Panc1 (cell line): ENCODE measurements at regions not wholly inside any gene's neighbourhood (a gene's known extent, or its start where the extent isn't known, plus 50 kb on each side); places are given as distances from the start of the nearest gene placed in this dataset.
"Not testable (repeated sequence)": the region's sequence is repeated elsewhere in the genome, so short reads cannot be mapped to it uniquely, and the experiment has no call there.

Source experiments
- ATAC-seq: fragments of 200-7000 bp; cut with Tn5 transposase; 2 replicates; pipeline ENCODE4 v1.9.1; 2020; ENCODE audit warnings: mild to moderate bottlenecking, moderate library complexity
- BruUV-seq: library from RNA; stranded (reverse); fragments of 400-500 nt; replicated peaks from 2 replicates; lab custom pipeline; 2021; lab: Mats Ljungman, UMichigan
- CTCF ChIA-PET: fragments of 300-600 bp; sonication (Branson Sonifier 250); formaldehyde crosslinking; loops from one replicate; lab custom pipeline; 2022; ENCODE audit warnings: antibody characterized with exemption; lab: Charles Lee
- POLR2A ChIA-PET: fragments of 300-600 bp; sonication (Branson Sonifier 250); formaldehyde crosslinking; loops from one replicate; lab custom pipeline; 2022; ENCODE audit warnings: antibody characterized with exemption; lab: Charles Lee
- DNase-seq: peaks from one replicate; pipeline ENCODE4 v3.0.0-alpha.2; 2010; ENCODE audit warnings: low read depth, low spot score
- H3K27ac ChIP-seq: 2 replicates; pipeline ENCODE4 v1.5.1; 2011; ENCODE audit warnings: mild to moderate bottlenecking, low read length, inconsistent platforms
- H3K27me3 ChIP-seq: fragments of 200-500 bp; sonication (Bioruptor generic); 2 replicates; pipeline ENCODE4 v1.6.0; 2014; ENCODE audit warnings: low read length, inconsistent platforms; ENCODE audit not compliant: control insufficient read depth, insufficient read depth
- H3K36me3 ChIP-seq: fragments of 200-500 bp; sonication (Bioruptor generic); 2 replicates; pipeline ENCODE4 v1.5.1; 2014; ENCODE audit warnings: inconsistent platforms, mild to moderate bottlenecking, low read length, moderate library complexity; ENCODE audit not compliant: control insufficient read depth, insufficient read depth
- H3K4me1 ChIP-seq: 2 replicates; pipeline ENCODE4 v1.5.1; 2011; ENCODE audit warnings: inconsistent platforms, mild to moderate bottlenecking, low read length, moderate library complexity; ENCODE audit not compliant: control insufficient read depth, insufficient read depth
- H3K4me3 ChIP-seq, 2 experiments: 2 replicates each; pipeline ENCODE4 v1.5.1; 2011 to 2012; ENCODE audit warnings: low read depth in 2 of 2, low read length in 2 of 2, mild to moderate bottlenecking in 2 of 2, inconsistent platforms in 1 of 2, moderate library complexity in 1 of 2
- H3K9me3 ChIP-seq: fragments of 200-500 bp; sonication (Bioruptor generic); 2 replicates; pipeline ENCODE4 v1.5.1; 2014; ENCODE audit warnings: low read depth, mild to moderate bottlenecking, inconsistent platforms, low read length, moderate library complexity; ENCODE audit not compliant: control insufficient read depth, insufficient read depth
- CTCF ChIP-seq: fragments of 450-650 bp; IDR thresholded peaks from 2 replicates; pipeline ENCODE4 v1.5.1; 2017; ENCODE audit warnings: mild to moderate bottlenecking
- POLR2AphosphoS5 ChIP-seq: IDR thresholded peaks from 2 replicates; pipeline ENCODE4 v1.6.1; 2012; ENCODE audit warnings: mild to moderate bottlenecking, low read depth, low read length, moderate library complexity
- REST ChIP-seq, 2 experiments: IDR thresholded peaks; 2 replicates each; pipeline ENCODE4 v1.6.1; 2011 to 2012; ENCODE audit warnings: low read depth in 2 of 2, control low read depth in 1 of 2, low read length in 1 of 2, mild to moderate bottlenecking in 1 of 2, moderate library complexity in 1 of 2; ENCODE audit not compliant: insufficient read depth in 1 of 2
- SIN3A ChIP-seq: IDR thresholded peaks from 2 replicates; pipeline ENCODE4 v1.6.1; 2012; ENCODE audit warnings: low read depth, mild to moderate bottlenecking, low read length, moderate library complexity, borderline replicate concordance; ENCODE audit not compliant: insufficient read depth
- TCF7L2 ChIP-seq: IDR thresholded peaks from 2 replicates; pipeline ENCODE4 v1.6.1; 2011; ENCODE audit warnings: mild to moderate bottlenecking, low read depth, low read length, inconsistent platforms
- in situ Hi-C: cut with HindIII; loops from 2 replicates; pipeline ENCODE4 v1.10.0; 2016; ENCODE audit warnings: low sequenced_read_pairs, low pct_unique_long_range_greater_than_20kb
- intact Hi-C: fragments of 100-400 bp; cut with micrococcal nuclease; formaldehyde crosslinking; loops from one replicate; pipeline ENCODE4 v1.10.0; 2022; ENCODE audit not compliant: unreplicated experiment

GRCh38 chr4:155442267-155443105 lies 65.7 kb upstream of the MAP9 start:
- peak; percentile 35 for DNase-seq
- no peaks in the 10 kb centered on the region for H3K27me3 ChIP-seq
- no peak overlapping the region for H3K27ac ChIP-seq
- no peak overlapping the region for H3K4me3 ChIP-seq
- no peaks in the 10 kb centered on the region for H3K36me3 ChIP-seq
- ChIA-PET CTCF (no interaction called here), POLR2A (no interaction called here)
- TF ChIP-seq CTCF (peak; percentile 87), TCF7L2 (no peak)
- H3K4me1 ChIP-seq: no peaks in the 10 kb centered on the region
- H3K9me3 ChIP-seq: no peaks in the 10 kb centered on the region
- no TSS peak for BruUV-seq
- peak; percentile 78; the same call in 1 of the 2 replicates for ATAC-seq
- intact Hi-C loops: loop anchor here (2.0 kb wide), 1 partner anchor 344 kb away; no protein-coding TSS in a partner anchor
- in situ Hi-C loops: no loop called here

- Histone ChIP-seq H3K9me3 (no peaks in the 10 kb centered on the region), H3K4me3 (no peak overlapping the region), H3K27ac (no peak overlapping the region), H3K27me3 (no peaks in the 10 kb centered on the region), H3K36me3 (no peaks in the 10 kb centered on the region), H3K4me1 (no peaks in the 10 kb centered on the region)
- no peak for ATAC-seq
- BruUV-seq: no TSS peak
- no peak for DNase-seq
- in situ Hi-C loops (no loop called here), intact Hi-C loops (no loop called here)
- ChIA-PET POLR2A (no interaction called here), CTCF (interaction anchor here (0.6 kb wide), 1 partner anchor 94 kb away, joined by 3 read pairs; no protein-coding TSS in a partner anchor)
- TF ChIP-seq POLR2AphosphoS5 (no peak), REST (IDR thresholded peaks at IDR 0.05; ENCODE audit: insufficient read depth in 1 of 2, low read depth in 2 of 2, low read length in 1 of 2) (no peak), CTCF (no peak), TCF7L2 (no peak), SIN3A (no peak)
These were observed 64.7 kb upstream of the MAP9 start for GRCh38 chr4:155441475-155441874.

GRCh38 chr4:155439760-155440159 lies 63.0 kb upstream of the MAP9 start:
- H3K36me3 ChIP-seq, BruUV-seq, H3K27me3 ChIP-seq, ATAC-seq, intact Hi-C loops, H3K4me1 ChIP-seq, POLR2A ChIA-PET, H3K9me3 ChIP-seq, H3K4me3 ChIP-seq, DNase-seq, in situ Hi-C loops, H3K27ac ChIP-seq: not testable (repeated sequence)
- CTCF ChIA-PET: interaction anchor here (0.6 to 1.1 kb wide), 2 partner anchors 347 to 1938 kb away, joined by 4 read pairs; no protein-coding TSS in a partner anchor
